ENCODE measurements at regions not wholly inside any gene's neighbourhood (a gene's known extent, or its start where the extent isn't known, plus 50 kb on each side); places are given as distances from the start of the nearest gene placed in this dataset.

DNA sequence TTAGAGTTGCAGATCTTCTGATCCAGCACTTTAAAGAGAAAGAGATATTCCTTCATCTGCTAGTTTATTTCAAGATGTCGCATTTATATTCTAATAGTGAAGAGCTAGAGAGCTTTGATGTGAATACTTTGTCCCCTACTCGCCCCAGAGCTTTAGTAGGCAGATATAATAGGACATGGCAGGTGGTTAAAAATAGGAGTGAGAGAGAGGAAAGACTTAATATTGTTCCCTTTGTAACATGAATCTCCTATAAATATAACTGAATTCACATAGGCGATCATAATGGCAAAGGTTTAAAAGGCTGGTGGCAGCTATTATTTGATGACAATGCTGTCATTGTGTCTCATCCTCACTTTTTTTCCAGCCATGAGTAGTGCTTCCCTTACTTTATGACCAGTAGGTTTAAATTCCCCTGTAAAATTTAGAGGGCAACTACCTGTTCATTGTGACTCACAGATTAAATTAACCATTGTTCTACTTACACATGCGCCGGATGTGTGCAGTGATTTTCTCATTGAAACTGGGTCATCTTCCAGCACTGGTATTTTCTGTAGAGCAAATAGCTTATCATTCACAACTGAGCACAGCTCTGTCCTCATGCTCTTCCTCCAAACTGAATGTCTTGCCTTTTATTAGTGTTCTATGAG lies 906.7 kb upstream of the CELF2 start:
- TF ChIP-seq CEBPB (IDR thresholded peaks at IDR 0.05) (no peak), YY1 (IDR thresholded peaks at IDR 0.05; ENCODE audit: low read depth) (no peak), TCF12 (IDR thresholded peaks at IDR 0.05; ENCODE audit: low read depth) (no peak), ZBTB7A (IDR thresholded peaks at IDR 0.05; ENCODE audit: low read depth) (no peak), FOXM1 (IDR thresholded peaks at IDR 0.05; ENCODE audit: borderline replicate concordance, low read depth) (no peak), EP300 (IDR thresholded peaks at IDR 0.05; ENCODE audit: borderline replicate concordance) (no peak), TEAD4 (IDR thresholded peaks at IDR 0.05) (no peak), NFIC (IDR thresholded peaks at IDR 0.05) (no peak), EGR1 (IDR thresholded peaks at IDR 0.05) (no peak), RAD21 (IDR thresholded peaks at IDR 0.05; ENCODE audit: low read depth) (no peak), TAF1 (IDR thresholded peaks at IDR 0.05; ENCODE audit: low read depth) (no peak), CREB1 (IDR thresholded peaks at IDR 0.05; ENCODE audit: low read depth) (no peak)
- TF ChIP-seq, protein P1, sequence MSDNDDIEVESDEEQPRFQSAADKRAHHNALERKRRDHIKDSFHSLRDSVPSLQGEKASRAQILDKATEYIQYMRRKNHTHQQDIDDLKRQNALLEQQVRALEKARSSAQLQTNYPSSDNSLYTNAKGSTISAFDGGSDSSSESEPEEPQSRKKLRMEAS (IDR thresholded peaks at IDR 0.05) = no peak
- TF ChIP-seq, protein P2, sequence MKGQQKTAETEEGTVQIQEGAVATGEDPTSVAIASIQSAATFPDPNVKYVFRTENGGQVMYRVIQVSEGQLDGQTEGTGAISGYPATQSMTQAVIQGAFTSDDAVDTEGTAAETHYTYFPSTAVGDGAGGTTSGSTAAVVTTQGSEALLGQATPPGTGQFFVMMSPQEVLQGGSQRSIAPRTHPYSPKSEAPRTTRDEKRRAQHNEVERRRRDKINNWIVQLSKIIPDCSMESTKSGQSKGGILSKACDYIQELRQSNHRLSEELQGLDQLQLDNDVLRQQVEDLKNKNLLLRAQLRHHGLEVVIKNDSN (IDR thresholded peaks at IDR 0.05) = no peak
- TF ChIP-seq, protein P3, sequence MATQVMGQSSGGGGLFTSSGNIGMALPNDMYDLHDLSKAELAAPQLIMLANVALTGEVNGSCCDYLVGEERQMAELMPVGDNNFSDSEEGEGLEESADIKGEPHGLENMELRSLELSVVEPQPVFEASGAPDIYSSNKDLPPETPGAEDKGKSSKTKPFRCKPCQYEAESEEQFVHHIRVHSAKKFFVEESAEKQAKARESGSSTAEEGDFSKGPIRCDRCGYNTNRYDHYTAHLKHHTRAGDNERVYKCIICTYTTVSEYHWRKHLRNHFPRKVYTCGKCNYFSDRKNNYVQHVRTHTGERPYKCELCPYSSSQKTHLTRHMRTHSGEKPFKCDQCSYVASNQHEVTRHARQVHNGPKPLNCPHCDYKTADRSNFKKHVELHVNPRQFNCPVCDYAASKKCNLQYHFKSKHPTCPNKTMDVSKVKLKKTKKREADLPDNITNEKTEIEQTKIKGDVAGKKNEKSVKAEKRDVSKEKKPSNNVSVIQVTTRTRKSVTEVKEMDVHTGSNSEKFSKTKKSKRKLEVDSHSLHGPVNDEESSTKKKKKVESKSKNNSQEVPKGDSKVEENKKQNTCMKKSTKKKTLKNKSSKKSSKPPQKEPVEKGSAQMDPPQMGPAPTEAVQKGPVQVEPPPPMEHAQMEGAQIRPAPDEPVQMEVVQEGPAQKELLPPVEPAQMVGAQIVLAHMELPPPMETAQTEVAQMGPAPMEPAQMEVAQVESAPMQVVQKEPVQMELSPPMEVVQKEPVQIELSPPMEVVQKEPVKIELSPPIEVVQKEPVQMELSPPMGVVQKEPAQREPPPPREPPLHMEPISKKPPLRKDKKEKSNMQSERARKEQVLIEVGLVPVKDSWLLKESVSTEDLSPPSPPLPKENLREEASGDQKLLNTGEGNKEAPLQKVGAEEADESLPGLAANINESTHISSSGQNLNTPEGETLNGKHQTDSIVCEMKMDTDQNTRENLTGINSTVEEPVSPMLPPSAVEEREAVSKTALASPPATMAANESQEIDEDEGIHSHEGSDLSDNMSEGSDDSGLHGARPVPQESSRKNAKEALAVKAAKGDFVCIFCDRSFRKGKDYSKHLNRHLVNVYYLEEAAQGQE (IDR thresholded peaks at IDR 0.05; ENCODE audit: low read depth) = no peak

DNA sequence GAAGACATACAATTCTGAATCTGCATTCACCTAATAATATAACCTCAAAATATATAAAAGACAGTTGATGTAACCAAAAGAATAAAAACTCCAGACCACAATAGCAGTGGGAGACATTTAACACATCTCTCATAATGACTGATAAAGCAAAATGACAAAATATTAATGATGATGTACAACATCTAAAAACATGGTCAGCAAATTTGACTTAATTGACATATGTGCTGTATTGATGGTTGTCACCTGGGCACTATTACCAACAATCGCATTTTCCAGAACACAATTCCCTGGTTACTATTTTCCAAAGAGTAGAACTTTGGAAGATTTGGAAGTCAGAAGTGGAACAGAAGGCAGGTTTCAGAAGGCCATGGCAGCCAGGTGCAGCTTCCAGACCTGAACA lies 899.5 kb upstream of the CELF2 start:
- no peak for TF ChIP-seq FOXM1 (IDR thresholded peaks at IDR 0.05; ENCODE audit: borderline replicate concordance, low read depth)
- TF ChIP-seq YY1 (IDR thresholded peaks at IDR 0.05; ENCODE audit: low read depth) = no peak
- no peak for TF ChIP-seq EGR1 (IDR thresholded peaks at IDR 0.05)
- TF ChIP-seq CREB1 (IDR thresholded peaks at IDR 0.05; ENCODE audit: low read depth) = no peak
- TF ChIP-seq, protein P3 (IDR thresholded peaks at IDR 0.05; ENCODE audit: low read depth) = no peak
- no peak for TF ChIP-seq RAD21 (IDR thresholded peaks at IDR 0.05; ENCODE audit: low read depth)
- no peak for TF ChIP-seq TCF12 (IDR thresholded peaks at IDR 0.05; ENCODE audit: low read depth)
- TF ChIP-seq, protein P2 (IDR thresholded peaks at IDR 0.05) = no peak
- TF ChIP-seq TAF1 (IDR thresholded peaks at IDR 0.05; ENCODE audit: low read depth) = no peak
- TF ChIP-seq, protein P1 (IDR thresholded peaks at IDR 0.05) = no peak
- no peak for TF ChIP-seq EP300 (IDR thresholded peaks at IDR 0.05; ENCODE audit: borderline replicate concordance)
- no peak for TF ChIP-seq CEBPB (IDR thresholded peaks at IDR 0.05)

DNA sequence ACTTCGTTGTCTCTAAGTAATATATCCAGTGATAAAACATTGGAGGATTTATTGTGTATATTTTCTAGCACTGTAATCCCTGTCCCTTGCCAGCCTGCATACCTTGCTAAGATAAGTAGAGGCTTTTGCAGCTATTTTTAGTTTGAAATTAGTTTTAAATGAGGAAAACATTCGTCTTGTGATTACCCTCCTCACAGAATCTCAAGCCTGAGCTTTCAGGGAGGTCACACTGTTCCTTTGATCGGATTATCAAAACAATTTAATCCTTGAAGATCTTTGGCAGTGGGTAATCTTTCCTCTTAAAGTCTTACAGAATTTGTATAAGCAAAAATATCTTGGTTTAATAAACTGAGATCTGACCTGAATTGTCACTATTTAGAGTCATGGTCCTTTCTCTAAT lies 897.0 kb upstream of the CELF2 start:
- TF ChIP-seq, protein P1 (IDR thresholded peaks at IDR 0.05) = no peak
- TF ChIP-seq CEBPB (IDR thresholded peaks at IDR 0.05) = no peak
- TF ChIP-seq RAD21 (IDR thresholded peaks at IDR 0.05; ENCODE audit: low read depth) = no peak
- TF ChIP-seq TAF1 (IDR thresholded peaks at IDR 0.05; ENCODE audit: low read depth) = no peak
- no peak for TF ChIP-seq NFIC (IDR thresholded peaks at IDR 0.05)
- TF ChIP-seq ZBTB7A (IDR thresholded peaks at IDR 0.05; ENCODE audit: low read depth) = no peak
- TF ChIP-seq TCF12 (IDR thresholded peaks at IDR 0.05; ENCODE audit: low read depth) = no peak
- TF ChIP-seq, protein P3 (IDR thresholded peaks at IDR 0.05; ENCODE audit: low read depth) = no peak
- TF ChIP-seq CREB1 (IDR thresholded peaks at IDR 0.05; ENCODE audit: low read depth) = no peak
- TF ChIP-seq, protein P2 (IDR thresholded peaks at IDR 0.05) = no peak
- TF ChIP-seq TEAD4 (IDR thresholded peaks at IDR 0.05) = no peak
- no peak for TF ChIP-seq FOXM1 (IDR thresholded peaks at IDR 0.05; ENCODE audit: borderline replicate concordance, low read depth)
